Liver (tissue), 8 donors: ENCODE measurements at regions not wholly inside any gene's neighbourhood (a gene's known extent, or its start where the extent isn't known, plus 50 kb on each side); places are given as distances from the start of the nearest gene placed in this dataset.

Experiments used
- DNase-seq: peaks from one replicate; pipeline ENCODE4 v3.0.0-alpha.2; 2017; ENCODE audit warnings: low spot score
- H3K27ac ChIP-seq, 2 donors: one replicate each; pipeline ENCODE4 v1.7.0; 2013; ENCODE audit warnings: inconsistent platforms in 2 of 2, low read length in 2 of 2, control low read depth in 1 of 2, low read depth in 1 of 2, mild to moderate bottlenecking in 1 of 2
- H3K27me3 ChIP-seq, 4 donors: one replicate each; pipeline versions ENCODE4 v1.6.1 to v1.7.0; 2013; ENCODE audit warnings: low read length in 3 of 4, inconsistent platforms in 1 of 4, mild to moderate bottlenecking in 1 of 4, moderate library complexity in 1 of 4; ENCODE audit not compliant: control insufficient read depth in 4 of 4, insufficient read depth in 4 of 4
- H3K36me3 ChIP-seq, 4 donors: one replicate each; pipeline versions ENCODE4 v1.6.1 to v1.7.0; 2013; ENCODE audit warnings: low read length in 3 of 4, mild to moderate bottlenecking in 3 of 4, low read depth in 1 of 4, moderate library complexity in 1 of 4; ENCODE audit not compliant: control insufficient read depth in 4 of 4, insufficient read depth in 3 of 4
- H3K4me1 ChIP-seq, 4 donors: one replicate each; pipeline versions ENCODE4 v1.6.1 to v1.7.0; 2013; ENCODE audit warnings: low read length in 3 of 4, mild to moderate bottlenecking in 3 of 4, moderate library complexity in 1 of 4; ENCODE audit not compliant: control insufficient read depth in 4 of 4, insufficient read depth in 4 of 4
- H3K4me3 ChIP-seq, 3 donors: one replicate each; pipeline versions ENCODE4 v1.6.1 to v1.7.0; 2013; ENCODE audit warnings: low read length in 3 of 3, control low read depth in 1 of 3, low read depth in 1 of 3, mild to moderate bottlenecking in 1 of 3
- H3K9ac ChIP-seq, 2 donors: one replicate each; pipeline ENCODE4 v1.7.0; 2013; ENCODE audit warnings: low read length in 2 of 2, mild to moderate bottlenecking in 2 of 2, moderate library complexity in 2 of 2, control low read depth in 1 of 2, low read depth in 1 of 2
- H3K9me3 ChIP-seq, 4 donors: one replicate each; pipeline versions ENCODE4 v1.6.1 to v1.7.0; 2013; ENCODE audit warnings: low read length in 3 of 4; ENCODE audit not compliant: control insufficient read depth in 4 of 4
- EGR1 ChIP-seq, 2 donors: IDR thresholded peaks; 2 replicates each; pipeline ENCODE4 v1.6.1; 2016 to 2018; ENCODE audit warnings: antibody characterized with exemption in 2 of 2, low read depth in 2 of 2
- FOXA1 ChIP-seq: IDR thresholded peaks from 2 replicates; pipeline ENCODE4 v1.6.1; 2016; ENCODE audit warnings: antibody characterized with exemption
- FOXA2 ChIP-seq: IDR thresholded peaks from 2 replicates; pipeline ENCODE4 v1.6.1; 2016; ENCODE audit warnings: antibody characterized with exemption
- GABPA ChIP-seq, 2 donors: IDR thresholded peaks in 1 of 2; conservative IDR thresholded peaks in 1 of 2; 2 replicates each; pipeline ENCODE4 v1.6.1; 2016; ENCODE audit warnings: antibody characterized with exemption in 2 of 2, mild to moderate bottlenecking in 1 of 2, moderate library complexity in 1 of 2
- HNF4A ChIP-seq, 2 donors: conservative IDR thresholded peaks; 2 replicates each; pipeline ENCODE4 v1.6.1; 2016; ENCODE audit warnings: antibody characterized with exemption in 2 of 2, mild to moderate bottlenecking in 2 of 2
- HNF4G ChIP-seq: IDR thresholded peaks from 2 replicates; pipeline ENCODE4 v1.6.1; 2016; ENCODE audit warnings: antibody characterized with exemption
- JUND ChIP-seq, 2 donors: IDR thresholded peaks; 2 replicates each; pipeline ENCODE4 v1.6.1; 2016; ENCODE audit warnings: antibody characterized with exemption in 2 of 2
- NR2F2 ChIP-seq: IDR thresholded peaks from 2 replicates; pipeline ENCODE4 v1.6.1; 2016; ENCODE audit warnings: antibody characterized with exemption
- RAD21 ChIP-seq, 2 donors: IDR thresholded peaks; 2 replicates each; pipeline ENCODE4 v1.6.1; 2016; ENCODE audit warnings: antibody characterized with exemption in 2 of 2, mild to moderate bottlenecking in 2 of 2
- RXRA ChIP-seq, 2 donors: IDR thresholded peaks; 2 replicates each; pipeline ENCODE4 v1.6.1; 2017 to 2018; ENCODE audit warnings: antibody characterized with exemption in 2 of 2, mild to moderate bottlenecking in 1 of 2
- SP1 ChIP-seq: IDR thresholded peaks from 2 replicates; pipeline ENCODE4 v1.6.1; 2018; ENCODE audit warnings: antibody characterized with exemption, mild to moderate bottlenecking
- TAF1 ChIP-seq: conservative IDR thresholded peaks from 2 replicates; pipeline ENCODE4 v1.6.1; 2016; ENCODE audit warnings: antibody characterized with exemption, mild to moderate bottlenecking
- YY1 ChIP-seq: IDR thresholded peaks from 2 replicates; pipeline ENCODE4 v1.6.1; 2016; ENCODE audit warnings: antibody characterized with exemption, mild to moderate bottlenecking
- WGBS: extraction: QIAGEN DNeasy Blood & Tissue Kit; methylation state at CpG from one replicate; pipeline ENCODE4 v1.1.7; 2013; 5-methylcytosine and 5-hydroxymethylcytosine counted together
- TF ChIP-seq, protein P1 (sequence below): IDR thresholded peaks from 2 replicates; pipeline ENCODE4 v1.6.1; 2016; ENCODE audit warnings: antibody characterized with exemption
- TF ChIP-seq, protein P2 (sequence below): fragments of 150-350 bp; IDR thresholded peaks from 2 replicates; pipeline ENCODE4 v1.5.1; 2017; ENCODE audit warnings: improper control_type of control experiment, low read depth, low read length; ENCODE audit not compliant: missing input control
- TF ChIP-seq, protein P3 (sequence below): IDR thresholded peaks from 2 replicates; pipeline ENCODE4 v1.6.1; 2016; ENCODE audit warnings: antibody characterized with exemption
- TF ChIP-seq, protein P4 (sequence below): IDR thresholded peaks from 2 replicates; pipeline ENCODE4 v1.6.1; 2016; ENCODE audit warnings: antibody characterized with exemption
- TF ChIP-seq, protein P5 (sequence below): IDR thresholded peaks from 2 replicates; pipeline ENCODE4 v1.6.1; 2016; ENCODE audit warnings: antibody characterized with exemption, mild to moderate bottlenecking
- donor health status: healthy.
- donor health status: healthy.
- donor health status: healthy.
- donor health status: healthy.
- donor health status: healthy.

DNA sequence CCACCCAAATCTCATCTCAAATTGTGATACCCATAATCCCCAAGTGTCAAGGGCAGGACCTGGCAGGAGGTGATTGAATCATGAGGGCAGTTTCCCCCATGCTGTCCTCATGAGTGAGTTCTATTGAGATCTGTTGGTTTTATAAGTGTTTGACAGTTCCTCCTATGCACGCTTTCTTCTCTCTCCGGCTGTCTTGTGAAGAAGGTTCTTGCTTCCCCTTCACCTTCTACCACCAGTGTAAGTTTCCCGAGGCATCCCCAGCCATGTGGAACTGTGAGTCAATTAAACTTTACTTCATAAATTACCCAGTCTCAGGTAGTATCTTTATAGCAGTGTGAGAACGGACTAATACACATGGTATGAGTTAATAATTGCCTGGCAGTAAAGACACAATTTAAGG lies 581.7 kb upstream of the AMOT start:
- 66% methylated on average over 4 of the region's 4 CpGs for WGBS
- Histone ChIP-seq H3K36me3 (no peaks in the 10 kb centered on the region), H3K27ac (no peak overlapping the region), H3K4me3 (no peak overlapping the region), H3K9ac (no peak overlapping the region), H3K9me3 (peaks cover 0 to 5% (median 1%) of the 10 kb centered on the region in 4 donors), H3K27me3 (no peaks in the 10 kb centered on the region), H3K4me1 (no peaks in the 10 kb centered on the region)
- TF ChIP-seq NR2F2 (no peak), SP1 (no peak), HNF4G (no peak), FOXA1 (no peak), JUND (IDR thresholded peaks at IDR 0.05) (no peak)
- DNase-seq: no peak

DNA sequence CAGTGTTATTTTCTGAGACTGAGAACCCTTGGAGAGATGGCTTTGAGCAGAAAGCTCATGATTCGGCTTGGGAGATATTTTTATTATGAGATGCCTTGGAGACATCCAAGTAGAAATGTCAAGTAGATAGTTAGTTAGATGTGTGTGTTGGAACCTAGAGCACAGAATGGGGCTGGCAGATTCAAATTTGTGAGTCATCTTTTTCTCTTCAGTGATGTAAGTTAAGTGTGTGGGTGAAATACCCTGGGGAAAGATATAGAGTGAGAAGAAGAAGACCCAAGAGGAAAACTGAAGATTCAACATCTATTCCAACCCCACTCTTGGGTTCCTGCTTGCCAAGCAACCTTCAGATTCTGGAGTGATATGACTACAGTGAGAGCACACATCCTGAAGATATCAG lies 580.8 kb upstream of the AMOT start:
- Histone ChIP-seq H3K9me3 (peaks cover 0 to 5% (median 1%) of the 10 kb centered on the region in 4 donors), H3K27me3 (no peaks in the 10 kb centered on the region), H3K4me3 (no peak overlapping the region), H3K9ac (no peak overlapping the region), H3K36me3 (no peaks in the 10 kb centered on the region), H3K4me1 (no peaks in the 10 kb centered on the region), H3K27ac (no peak overlapping the region)
- WGBS: 84% methylated on average over 1 of the region's 1 CpG
- TF ChIP-seq HNF4G (no peak), YY1 (no peak), JUND (IDR thresholded peaks at IDR 0.05) (no peak), SP1 (no peak)
- no peak for DNase-seq

DNA sequence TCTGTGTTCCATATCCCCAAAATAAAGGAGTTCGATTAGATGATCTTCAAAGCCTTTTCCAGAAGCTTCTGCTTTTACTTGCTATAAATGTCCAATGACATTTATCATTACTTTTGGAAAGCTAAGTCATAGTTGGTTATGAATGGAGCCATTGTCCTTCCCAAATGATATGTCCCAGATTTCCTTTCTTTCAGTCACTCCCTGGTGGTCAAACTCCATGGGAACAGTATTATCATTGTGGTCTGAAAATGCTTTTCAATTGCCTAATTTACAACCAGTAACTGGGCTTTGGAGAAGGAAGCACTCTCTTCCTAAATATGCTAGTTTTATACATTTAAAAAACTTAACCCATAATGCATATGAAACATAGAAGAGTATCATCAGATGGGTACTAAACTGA lies 571.5 kb upstream of the AMOT start:
- Histone ChIP-seq H3K4me1 (no peaks in the 10 kb centered on the region), H3K27me3 (no peaks in the 10 kb centered on the region), H3K27ac (no peak overlapping the region), H3K9me3 (no peaks in the 10 kb centered on the region), H3K4me3 (no peak overlapping the region), H3K36me3 (no peaks in the 10 kb centered on the region), H3K9ac (no peak overlapping the region)
- TF ChIP-seq HNF4G (no peak), EGR1 (IDR thresholded peaks at IDR 0.05; ENCODE audit: low read depth in 2 of 2) (no peak), FOXA2 (no peak), GABPA (IDR thresholded peaks at IDR 0.05 in 1 of 2, conservative IDR thresholded peaks at IDR 0.05 in 1 of 2) (no peak), HNF4A (conservative IDR thresholded peaks at IDR 0.05) (no peak), RXRA (IDR thresholded peaks at IDR 0.05) (no peak), YY1 (no peak), NR2F2 (no peak), JUND (IDR thresholded peaks at IDR 0.05) (no peak), RAD21 (IDR thresholded peaks at IDR 0.05) (no peak), TAF1 (no peak), SP1 (no peak), FOXA1 (no peak)
- TF ChIP-seq, protein P1, sequence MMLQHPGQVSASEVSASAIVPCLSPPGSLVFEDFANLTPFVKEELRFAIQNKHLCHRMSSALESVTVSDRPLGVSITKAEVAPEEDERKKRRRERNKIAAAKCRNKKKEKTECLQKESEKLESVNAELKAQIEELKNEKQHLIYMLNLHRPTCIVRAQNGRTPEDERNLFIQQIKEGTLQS: no peak
- TF ChIP-seq, protein P2, sequence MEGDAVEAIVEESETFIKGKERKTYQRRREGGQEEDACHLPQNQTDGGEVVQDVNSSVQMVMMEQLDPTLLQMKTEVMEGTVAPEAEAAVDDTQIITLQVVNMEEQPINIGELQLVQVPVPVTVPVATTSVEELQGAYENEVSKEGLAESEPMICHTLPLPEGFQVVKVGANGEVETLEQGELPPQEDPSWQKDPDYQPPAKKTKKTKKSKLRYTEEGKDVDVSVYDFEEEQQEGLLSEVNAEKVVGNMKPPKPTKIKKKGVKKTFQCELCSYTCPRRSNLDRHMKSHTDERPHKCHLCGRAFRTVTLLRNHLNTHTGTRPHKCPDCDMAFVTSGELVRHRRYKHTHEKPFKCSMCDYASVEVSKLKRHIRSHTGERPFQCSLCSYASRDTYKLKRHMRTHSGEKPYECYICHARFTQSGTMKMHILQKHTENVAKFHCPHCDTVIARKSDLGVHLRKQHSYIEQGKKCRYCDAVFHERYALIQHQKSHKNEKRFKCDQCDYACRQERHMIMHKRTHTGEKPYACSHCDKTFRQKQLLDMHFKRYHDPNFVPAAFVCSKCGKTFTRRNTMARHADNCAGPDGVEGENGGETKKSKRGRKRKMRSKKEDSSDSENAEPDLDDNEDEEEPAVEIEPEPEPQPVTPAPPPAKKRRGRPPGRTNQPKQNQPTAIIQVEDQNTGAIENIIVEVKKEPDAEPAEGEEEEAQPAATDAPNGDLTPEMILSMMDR: no peak
- TF ChIP-seq, protein P3, sequence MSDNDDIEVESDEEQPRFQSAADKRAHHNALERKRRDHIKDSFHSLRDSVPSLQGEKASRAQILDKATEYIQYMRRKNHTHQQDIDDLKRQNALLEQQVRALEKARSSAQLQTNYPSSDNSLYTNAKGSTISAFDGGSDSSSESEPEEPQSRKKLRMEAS: no peak
- TF ChIP-seq, protein P4, sequence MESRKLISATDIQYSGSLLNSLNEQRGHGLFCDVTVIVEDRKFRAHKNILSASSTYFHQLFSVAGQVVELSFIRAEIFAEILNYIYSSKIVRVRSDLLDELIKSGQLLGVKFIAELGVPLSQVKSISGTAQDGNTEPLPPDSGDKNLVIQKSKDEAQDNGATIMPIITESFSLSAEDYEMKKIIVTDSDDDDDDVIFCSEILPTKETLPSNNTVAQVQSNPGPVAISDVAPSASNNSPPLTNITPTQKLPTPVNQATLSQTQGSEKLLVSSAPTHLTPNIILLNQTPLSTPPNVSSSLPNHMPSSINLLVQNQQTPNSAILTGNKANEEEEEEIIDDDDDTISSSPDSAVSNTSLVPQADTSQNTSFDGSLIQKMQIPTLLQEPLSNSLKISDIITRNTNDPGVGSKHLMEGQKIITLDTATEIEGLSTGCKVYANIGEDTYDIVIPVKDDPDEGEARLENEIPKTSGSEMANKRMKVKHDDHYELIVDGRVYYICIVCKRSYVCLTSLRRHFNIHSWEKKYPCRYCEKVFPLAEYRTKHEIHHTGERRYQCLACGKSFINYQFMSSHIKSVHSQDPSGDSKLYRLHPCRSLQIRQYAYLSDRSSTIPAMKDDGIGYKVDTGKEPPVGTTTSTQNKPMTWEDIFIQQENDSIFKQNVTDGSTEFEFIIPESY: no peak
- TF ChIP-seq, protein P5, sequence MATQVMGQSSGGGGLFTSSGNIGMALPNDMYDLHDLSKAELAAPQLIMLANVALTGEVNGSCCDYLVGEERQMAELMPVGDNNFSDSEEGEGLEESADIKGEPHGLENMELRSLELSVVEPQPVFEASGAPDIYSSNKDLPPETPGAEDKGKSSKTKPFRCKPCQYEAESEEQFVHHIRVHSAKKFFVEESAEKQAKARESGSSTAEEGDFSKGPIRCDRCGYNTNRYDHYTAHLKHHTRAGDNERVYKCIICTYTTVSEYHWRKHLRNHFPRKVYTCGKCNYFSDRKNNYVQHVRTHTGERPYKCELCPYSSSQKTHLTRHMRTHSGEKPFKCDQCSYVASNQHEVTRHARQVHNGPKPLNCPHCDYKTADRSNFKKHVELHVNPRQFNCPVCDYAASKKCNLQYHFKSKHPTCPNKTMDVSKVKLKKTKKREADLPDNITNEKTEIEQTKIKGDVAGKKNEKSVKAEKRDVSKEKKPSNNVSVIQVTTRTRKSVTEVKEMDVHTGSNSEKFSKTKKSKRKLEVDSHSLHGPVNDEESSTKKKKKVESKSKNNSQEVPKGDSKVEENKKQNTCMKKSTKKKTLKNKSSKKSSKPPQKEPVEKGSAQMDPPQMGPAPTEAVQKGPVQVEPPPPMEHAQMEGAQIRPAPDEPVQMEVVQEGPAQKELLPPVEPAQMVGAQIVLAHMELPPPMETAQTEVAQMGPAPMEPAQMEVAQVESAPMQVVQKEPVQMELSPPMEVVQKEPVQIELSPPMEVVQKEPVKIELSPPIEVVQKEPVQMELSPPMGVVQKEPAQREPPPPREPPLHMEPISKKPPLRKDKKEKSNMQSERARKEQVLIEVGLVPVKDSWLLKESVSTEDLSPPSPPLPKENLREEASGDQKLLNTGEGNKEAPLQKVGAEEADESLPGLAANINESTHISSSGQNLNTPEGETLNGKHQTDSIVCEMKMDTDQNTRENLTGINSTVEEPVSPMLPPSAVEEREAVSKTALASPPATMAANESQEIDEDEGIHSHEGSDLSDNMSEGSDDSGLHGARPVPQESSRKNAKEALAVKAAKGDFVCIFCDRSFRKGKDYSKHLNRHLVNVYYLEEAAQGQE: no peak
- 58% methylated on average over 1 of the region's 1 CpG for WGBS
- DNase-seq: no peak
